Astrocyte of the spinal cord (primary cell): ENCODE measurements at regions not wholly inside any gene's neighbourhood (a gene's known extent, or its start where the extent isn't known, plus 50 kb on each side); places are given as distances from the start of the nearest gene placed in this dataset.
"Not testable (repeated sequence)": the region's sequence is repeated elsewhere in the genome, so short reads cannot be mapped to it uniquely, and the experiment has no call there.

ENCODE experiments used
- DNase-seq: peaks from one replicate; pipeline ENCODE4 v3.0.0; 2011; ENCODE audit warnings: low read depth, low spot score
- H3K4me3 ChIP-seq: 2 replicates; pipeline ENCODE4 v1.5.1; 2011; ENCODE audit warnings: low read depth, mild to moderate bottlenecking, low read length, moderate library complexity
- CTCF ChIP-seq: IDR thresholded peaks from 2 replicates; pipeline ENCODE4 v1.5.1; 2012; ENCODE audit warnings: low read depth, mild to moderate bottlenecking, low read length, inconsistent platforms
- in situ Hi-C: cut with HindIII; loops from 2 replicates; pipeline ENCODE4 v1.10.0; 2017; ENCODE audit warnings: low sequenced_read_pairs

DNA sequence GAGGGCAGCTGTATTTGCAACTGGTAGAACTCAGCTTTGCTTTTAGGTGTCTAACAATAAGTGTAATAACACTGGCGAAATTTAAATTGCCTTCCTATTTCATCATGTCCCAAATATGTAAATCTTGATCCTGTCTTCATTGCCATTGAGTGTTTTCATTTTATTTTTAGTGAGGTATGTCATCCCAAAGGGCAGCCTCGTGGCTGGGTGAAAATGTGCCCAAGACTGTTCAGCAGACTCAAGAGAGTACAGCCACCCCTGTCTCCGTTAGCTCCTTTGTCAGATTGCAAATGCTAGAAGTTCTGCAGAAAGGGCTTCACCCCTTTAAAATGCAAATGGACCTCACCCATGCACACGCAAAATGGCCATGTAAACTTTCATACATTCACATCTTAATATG lies 278.8 kb downstream of the RND3 start:
- DNase-seq = no peak
- TF ChIP-seq CTCF = no peak
- in situ Hi-C loops = no loop called here
- H3K4me3 ChIP-seq = no peak overlapping the region

GRCh38 chr2:150207979-150208378 lies 279.5 kb downstream of the RND3 start:
- no peak for TF ChIP-seq CTCF
- in situ Hi-C loops = no loop called here
- no peak overlapping the region for H3K4me3 ChIP-seq
- no peak for DNase-seq

DNA sequence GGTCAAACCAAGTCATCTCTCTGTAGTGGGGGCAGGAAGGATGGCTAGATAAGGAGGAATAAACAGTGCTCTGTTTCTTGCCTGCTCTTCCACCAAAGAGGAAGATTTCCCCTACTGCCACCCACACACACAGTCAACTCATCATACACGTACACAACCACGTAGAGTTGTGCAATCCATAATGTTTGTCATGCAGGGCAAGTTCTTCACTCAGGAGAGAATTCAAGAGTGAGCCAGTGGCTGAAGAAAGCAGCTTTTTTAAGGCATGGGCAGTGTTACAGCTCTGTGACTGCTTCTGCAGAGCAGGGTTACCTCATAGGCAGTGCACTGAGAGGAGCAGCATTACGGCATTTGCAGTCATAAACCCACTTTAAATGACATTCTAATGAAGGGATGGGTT lies 283.0 kb downstream of the RND3 start:
- in situ Hi-C loops = no loop called here
- H3K4me3 ChIP-seq = no peak overlapping the region
- TF ChIP-seq CTCF = no peak
- peak; percentile 18 for DNase-seq

DNA sequence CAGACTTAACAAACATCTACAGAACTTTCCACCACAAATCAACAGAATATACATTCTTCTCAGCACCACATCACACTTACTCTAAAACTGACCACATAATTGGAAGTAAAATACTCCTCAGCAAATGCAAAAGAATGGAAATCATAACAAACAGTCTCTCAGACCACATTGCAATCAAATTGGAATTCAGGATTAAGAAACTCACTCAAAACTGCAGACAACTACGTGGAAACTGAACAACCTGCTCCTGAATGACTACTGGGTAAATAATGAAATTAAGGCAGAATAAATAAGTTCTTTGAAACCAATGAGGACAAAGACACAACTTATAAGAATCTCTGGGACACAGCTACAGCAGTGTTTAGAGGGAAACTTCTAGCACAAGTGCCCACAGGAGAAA lies 292.7 kb downstream of the RND3 start:
- H3K4me3 ChIP-seq, in situ Hi-C loops, DNase-seq: not testable (repeated sequence)

DNA sequence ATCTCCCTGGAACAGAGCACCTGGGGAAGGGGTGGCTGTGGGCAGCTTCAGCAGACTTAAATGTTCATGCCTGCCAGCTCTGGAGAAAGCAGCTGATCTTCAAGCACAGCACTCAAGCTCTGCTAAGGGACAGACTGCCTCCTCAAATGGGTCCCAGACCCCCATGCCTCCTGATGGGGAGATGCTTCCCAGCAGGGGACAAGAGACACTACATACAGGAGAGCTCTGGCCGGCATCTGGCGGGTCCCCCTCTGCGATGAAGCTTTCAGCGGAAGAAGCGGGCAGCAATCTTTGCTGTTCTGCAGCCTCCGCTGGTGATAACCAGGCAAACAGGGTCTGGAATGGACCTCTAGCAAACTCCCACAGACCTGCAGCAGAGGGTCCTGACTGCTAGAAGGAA lies 294.8 kb downstream of the RND3 start:
- H3K4me3 ChIP-seq = no peak overlapping the region
- DNase-seq = no peak
- in situ Hi-C loops = no loop called here
- TF ChIP-seq CTCF = no peak

GRCh38 chr2:150191349-150191748 lies 296.1 kb downstream of the RND3 start:
- TF ChIP-seq CTCF = no peak

GRCh38 chr2:150190546-150190945 lies 296.9 kb downstream of the RND3 start:
- in situ Hi-C loops = no loop called here
- TF ChIP-seq CTCF = no peak
- no peak for DNase-seq

More at GRCh38 chr2:150191349-150191748, 296.1 kb downstream of the RND3 start:
- in situ Hi-C loops = no loop called here
- peak; percentile 80 for DNase-seq
- H3K4me3 ChIP-seq = no peak overlapping the region

More at GRCh38 chr2:150190546-150190945, 296.9 kb downstream of the RND3 start:
- H3K4me3 ChIP-seq = no peak overlapping the region
